Prostate gland (tissue), 2 donors: ENCODE measurements at regions not wholly inside any gene's neighbourhood (a gene's known extent, or its start where the extent isn't known, plus 50 kb on each side); places are given as distances from the start of the nearest gene placed in this dataset.

Experiments
- POLR2AphosphoS5 ChIP-seq: sonication (generic); formaldehyde crosslinking; IDR thresholded peaks from one replicate; pipeline ENCODE4 v1.6.1; 2017; ENCODE audit warnings: antibody characterized with exemption
- TF ChIP-seq, protein P1 (sequence below), 4 experiments: fragments of 200-600 bp in 2 of 4; fragments of 450-650 bp in 2 of 4; sonication (generic) in 2 of 4; IDR thresholded peaks; 1 replicate in 3 of 4; 2 replicates in 1 of 4; pipeline ENCODE4 v1.5.1; 2016 to 2019; ENCODE audit warnings: antibody characterized with exemption in 4 of 4, mild to moderate bottlenecking in 2 of 4, moderate library complexity in 2 of 4

DNA sequence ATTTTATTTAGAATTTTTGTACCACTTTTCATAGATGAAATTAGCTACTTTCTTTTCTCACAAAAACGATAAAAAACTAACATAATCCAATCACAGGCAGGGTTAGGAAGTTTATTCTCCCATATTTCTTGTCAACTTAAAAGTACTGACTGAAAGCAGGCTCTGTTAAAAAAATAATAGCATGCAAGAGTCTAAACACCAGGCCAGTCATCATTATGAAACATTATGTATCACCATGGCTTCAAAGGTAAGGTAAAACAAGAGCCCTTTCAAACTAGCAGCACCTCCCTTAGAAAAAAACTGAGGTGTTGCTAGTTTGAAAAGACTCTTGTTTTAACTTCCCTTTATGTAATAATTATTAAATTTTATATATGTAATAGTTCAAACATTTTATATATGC is 848.0 kb downstream of the RNF144A start:
- no peak for TF ChIP-seq POLR2AphosphoS5
- TF ChIP-seq, protein P1, sequence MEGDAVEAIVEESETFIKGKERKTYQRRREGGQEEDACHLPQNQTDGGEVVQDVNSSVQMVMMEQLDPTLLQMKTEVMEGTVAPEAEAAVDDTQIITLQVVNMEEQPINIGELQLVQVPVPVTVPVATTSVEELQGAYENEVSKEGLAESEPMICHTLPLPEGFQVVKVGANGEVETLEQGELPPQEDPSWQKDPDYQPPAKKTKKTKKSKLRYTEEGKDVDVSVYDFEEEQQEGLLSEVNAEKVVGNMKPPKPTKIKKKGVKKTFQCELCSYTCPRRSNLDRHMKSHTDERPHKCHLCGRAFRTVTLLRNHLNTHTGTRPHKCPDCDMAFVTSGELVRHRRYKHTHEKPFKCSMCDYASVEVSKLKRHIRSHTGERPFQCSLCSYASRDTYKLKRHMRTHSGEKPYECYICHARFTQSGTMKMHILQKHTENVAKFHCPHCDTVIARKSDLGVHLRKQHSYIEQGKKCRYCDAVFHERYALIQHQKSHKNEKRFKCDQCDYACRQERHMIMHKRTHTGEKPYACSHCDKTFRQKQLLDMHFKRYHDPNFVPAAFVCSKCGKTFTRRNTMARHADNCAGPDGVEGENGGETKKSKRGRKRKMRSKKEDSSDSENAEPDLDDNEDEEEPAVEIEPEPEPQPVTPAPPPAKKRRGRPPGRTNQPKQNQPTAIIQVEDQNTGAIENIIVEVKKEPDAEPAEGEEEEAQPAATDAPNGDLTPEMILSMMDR (IDR thresholded peaks at IDR 0.05): no peak
